Posterior vena cava (tissue), 2 donors: ENCODE measurements at regions not wholly inside any gene's neighbourhood (a gene's known extent, or its start where the extent isn't known, plus 50 kb on each side); places are given as distances from the start of the nearest gene placed in this dataset.

ENCODE experiments used
- DNase-seq: peaks from one replicate; pipeline ENCODE4 v3.0.0-alpha.2; 2020; ENCODE audit warnings: low spot score
- intact Hi-C, 2 donors: fragments of 100-400 bp; cut with DNase I; formaldehyde crosslinking; loops; one replicate each; pipeline versions ENCODE4 v1.14.1 to v1.14.2; 2022 to 2023
- donor health status: DM: yes; HTN: yes; CAD: no.
- donor health status: DM: yes; HTN: yes; CAD: no.

- intact Hi-C loops: no loop called here
- no peak for DNase-seq
Observed at GRCh38 chr4:132228676-132229075, 920.4 kb upstream of the PCDH10 start.

- no peak for DNase-seq
- intact Hi-C loops: no loop called here
Observed at GRCh38 chr4:132230025-132230424, 919.1 kb upstream of the PCDH10 start.

GRCh38 chr4:132238697-132239096 lies 910.4 kb upstream of the PCDH10 start:
- intact Hi-C loops: no loop called here
- no peak for DNase-seq

- intact Hi-C loops: no loop called here
Observed at GRCh38 chr4:132240081-132240480, 909.0 kb upstream of the PCDH10 start.

GRCh38 chr4:132245319-132245718 lies 903.8 kb upstream of the PCDH10 start:
- intact Hi-C loops: no loop called here
- no peak for DNase-seq

More at GRCh38 chr4:132240081-132240480, 909.0 kb upstream of the PCDH10 start:
- DNase-seq: no peak

- DNase-seq: no peak
- intact Hi-C loops: no loop called here
Observed at GRCh38 chr4:132264176-132264575, 884.9 kb upstream of the PCDH10 start.

GRCh38 chr4:132266374-132266773 lies 882.7 kb upstream of the PCDH10 start:
- intact Hi-C loops: no loop called here
- no peak for DNase-seq

GRCh38 chr4:132267321-132267720 lies 881.8 kb upstream of the PCDH10 start:
- DNase-seq: no peak
- intact Hi-C loops: no loop called here

GRCh38 chr4:132269303-132269990 lies 879.6 kb upstream of the PCDH10 start:
- intact Hi-C loops: no loop called here
- no peak for DNase-seq

- intact Hi-C loops: no loop called here
- DNase-seq: no peak
Observed at GRCh38 chr4:132275583-132276121, 873.4 kb upstream of the PCDH10 start.

- no peak for DNase-seq
- intact Hi-C loops: no loop called here
Observed at GRCh38 chr4:132276185-132276584, 872.9 kb upstream of the PCDH10 start.

- no peak for DNase-seq
- intact Hi-C loops: no loop called here
Observed at GRCh38 chr4:132276989-132277388, 872.1 kb upstream of the PCDH10 start.

- DNase-seq: no peak
- intact Hi-C loops: no loop called here
Observed at GRCh38 chr4:132281733-132282132, 867.4 kb upstream of the PCDH10 start.

GRCh38 chr4:132284910-132285426 lies 864.1 kb upstream of the PCDH10 start:
- no peak for DNase-seq
- intact Hi-C loops: no loop called here

GRCh38 chr4:132297346-132297745 lies 851.7 kb upstream of the PCDH10 start:
- no peak for DNase-seq

GRCh38 chr4:132299841-132300240 lies 849.3 kb upstream of the PCDH10 start:
- intact Hi-C loops: no loop called here
- no peak for DNase-seq

More at GRCh38 chr4:132297346-132297745, 851.7 kb upstream of the PCDH10 start:
- intact Hi-C loops: no loop called here

GRCh38 chr4:132312521-132312920 lies 836.6 kb upstream of the PCDH10 start:
- intact Hi-C loops: no loop called here
- no peak for DNase-seq

- intact Hi-C loops: no loop called here
Observed at GRCh38 chr4:132313852-132314251, 835.2 kb upstream of the PCDH10 start.

GRCh38 chr4:132316738-132317137 lies 832.4 kb upstream of the PCDH10 start:
- intact Hi-C loops: no loop called here
- no peak for DNase-seq

More at GRCh38 chr4:132313852-132314251, 835.2 kb upstream of the PCDH10 start:
- DNase-seq: no peak

- intact Hi-C loops: no loop called here
- no peak for DNase-seq
Observed at GRCh38 chr4:132317923-132318322, 831.2 kb upstream of the PCDH10 start.

- intact Hi-C loops: no loop called here
- DNase-seq: no peak
Observed at GRCh38 chr4:132328761-132329160, 820.3 kb upstream of the PCDH10 start.
